ENCODE measurements at regions not wholly inside any gene's neighbourhood (a gene's known extent, or its start where the extent isn't known, plus 50 kb on each side); places are given as distances from the start of the nearest gene placed in this dataset.

GRCh38 chr3:76310089-76310488 is 524.7 kb upstream of the ZNF717 start:
- TF ChIP-seq CTCF (conservative IDR thresholded peaks at IDR 0.05) (no peak), EZH2 (IDR thresholded peaks at IDR 0.05; ENCODE audit: low read depth) (no peak)

All from PC-9 (cell line).